ENCODE measurements at regions not wholly inside any gene's neighbourhood (a gene's known extent, or its start where the extent isn't known, plus 50 kb on each side); places are given as distances from the start of the nearest gene placed in this dataset.
"Not testable (repeated sequence)": the region's sequence is repeated elsewhere in the genome, so short reads cannot be mapped to it uniquely, and the experiment has no call there.

DNA sequence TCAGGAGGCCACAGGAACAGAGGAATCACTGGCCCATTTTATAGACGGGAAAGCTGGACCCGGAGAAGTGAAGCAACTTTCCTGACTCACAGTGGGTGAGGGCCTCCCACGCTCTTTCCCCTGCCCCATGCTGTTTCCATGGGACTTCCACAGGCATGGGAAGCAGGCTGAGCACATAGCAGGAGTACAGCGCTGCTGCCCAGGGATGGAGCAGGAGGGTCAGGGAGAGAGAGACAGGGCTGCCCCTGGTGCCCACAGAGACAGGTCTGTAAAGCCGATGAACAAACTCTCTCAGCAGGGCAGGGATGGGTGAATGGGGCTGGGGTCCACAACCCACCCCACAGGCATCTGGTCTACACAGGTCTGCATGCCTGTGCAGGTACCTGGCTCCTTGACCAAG lies 128.1 kb upstream of the SMURF2 start:
- peaks cover 1 to 18% (median 11%) of the 10 kb centered on the region in 4 experiments for H3K36me3 ChIP-seq (ENCODE audit: control insufficient read depth in 4 of 4, insufficient read depth in 4 of 4, low read length in 3 of 4)
- peaks cover 0 to 46% (median 24%) of the 10 kb centered on the region in 4 experiments for H3K4me1 ChIP-seq (ENCODE audit: control extremely low read depth in 1 of 4, control insufficient read depth in 4 of 4, insufficient read depth in 4 of 4, low read length in 3 of 4)
- WGBS (ENCODE audit: insufficient coverage) = 100% methylated on average over 1 of the region's 5 CpGs
- H3K4me3 ChIP-seq (ENCODE audit: control insufficient read depth in 1 of 7, extremely low read depth in 1 of 7, insufficient read depth in 4 of 7, low read depth in 2 of 7, low read length in 6 of 7); CTCF ChIA-PET; H3K9me3 ChIP-seq (ENCODE audit: control extremely low read depth in 1 of 5, control insufficient read depth in 4 of 5, insufficient read depth in 2 of 5, low read depth in 1 of 5, low read length in 4 of 5); POLR2A ChIA-PET; H3K27ac ChIP-seq (ENCODE audit: insufficient read depth in 1 of 2, low read depth in 1 of 2, low read length in 2 of 2, poor library complexity in 1 of 2, severe bottlenecking in 2 of 2); DNase-seq; H3K27me3 ChIP-seq (replicated peaks in 2 of 5; ENCODE audit: control insufficient read depth in 4 of 5, insufficient read depth in 5 of 5, low read length in 4 of 5): not testable (repeated sequence)

DNA sequence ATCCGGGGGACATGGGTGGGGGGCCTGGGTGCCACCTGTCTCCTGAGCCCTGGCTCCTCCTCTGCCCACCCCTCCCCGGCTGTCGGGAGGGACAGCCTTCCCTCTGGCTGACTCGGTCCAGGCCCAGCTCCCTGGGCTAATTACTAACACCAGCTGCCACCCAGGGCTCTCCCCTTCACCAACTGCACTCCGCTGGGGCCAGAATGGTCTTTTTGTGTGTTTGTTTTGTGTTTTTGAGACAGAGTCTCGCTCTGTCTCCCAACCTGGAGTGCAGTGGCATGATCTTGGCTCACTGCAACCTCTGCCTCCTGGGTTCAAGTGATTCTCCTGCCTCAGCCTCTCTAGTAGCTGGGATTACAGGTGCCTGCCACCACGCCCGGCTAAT lies 126.9 kb upstream of the SMURF2 start:
- POLR2A ChIA-PET = interaction anchor here (0.6 kb wide), 1 partner anchor 134 kb away, joined by 4 read pairs; no protein-coding TSS in a partner anchor
- Histone ChIP-seq H3K4me1 (ENCODE audit: control extremely low read depth in 1 of 4, control insufficient read depth in 4 of 4, insufficient read depth in 4 of 4, low read length in 3 of 4) (peaks cover 0 to 36% (median 21%) of the 10 kb centered on the region in 4 experiments), H3K36me3 (ENCODE audit: control insufficient read depth in 4 of 4, insufficient read depth in 4 of 4, low read length in 3 of 4) (peaks cover 2 to 27% (median 15%) of the 10 kb centered on the region in 4 experiments)
- CTCF ChIA-PET; H3K27me3 ChIP-seq (replicated peaks in 2 of 5; ENCODE audit: control insufficient read depth in 4 of 5, insufficient read depth in 5 of 5, low read length in 4 of 5); H3K4me3 ChIP-seq (ENCODE audit: control insufficient read depth in 1 of 7, extremely low read depth in 1 of 7, insufficient read depth in 4 of 7, low read depth in 2 of 7, low read length in 6 of 7); H3K9me3 ChIP-seq (ENCODE audit: control extremely low read depth in 1 of 5, control insufficient read depth in 4 of 5, insufficient read depth in 2 of 5, low read depth in 1 of 5, low read length in 4 of 5); DNase-seq; H3K27ac ChIP-seq (ENCODE audit: insufficient read depth in 1 of 2, low read depth in 1 of 2, low read length in 2 of 2, poor library complexity in 1 of 2, severe bottlenecking in 2 of 2): not testable (repeated sequence)
- 95% methylated on average over 3 of the region's 8 CpGs for WGBS (ENCODE audit: insufficient coverage)

DNA sequence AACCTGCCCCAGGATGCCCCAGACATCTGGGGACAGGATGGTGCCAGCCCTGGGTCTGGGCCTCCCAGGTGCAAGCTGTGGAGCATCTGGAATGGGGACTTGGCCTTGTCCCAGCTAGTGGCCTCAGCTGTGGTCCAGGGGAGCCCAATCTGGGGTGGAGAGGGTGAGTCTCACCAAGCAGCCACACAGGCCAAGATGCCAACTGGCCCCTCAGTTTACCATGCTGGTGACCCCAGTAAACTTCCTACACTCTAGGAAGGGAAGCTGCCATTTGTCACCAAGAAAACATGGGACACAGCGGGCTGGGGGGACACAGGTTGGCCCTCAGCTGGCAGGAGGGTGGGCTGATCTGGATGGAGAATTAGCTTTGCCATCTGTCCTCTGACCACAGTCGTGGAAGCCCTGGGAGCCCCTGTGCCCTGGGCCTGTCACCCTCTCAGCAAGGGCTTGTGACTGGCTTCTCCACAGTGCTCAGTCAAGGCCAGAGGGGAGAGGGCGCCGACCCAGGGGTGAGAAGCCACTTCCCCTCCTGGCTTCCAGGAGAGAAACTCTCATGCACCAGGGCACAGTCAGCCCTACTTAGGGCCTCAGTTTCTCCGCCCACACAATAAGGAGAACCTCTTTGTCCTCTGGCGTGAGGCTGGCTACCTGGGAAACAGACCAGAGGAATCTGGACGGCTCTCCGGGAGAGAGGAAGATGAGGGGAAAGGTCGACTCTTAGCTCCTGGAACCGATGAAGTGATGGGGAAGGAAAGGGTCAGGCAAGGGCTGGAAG lies 126.4 kb upstream of the SMURF2 start:
- no peak for DNase-seq
- WGBS (ENCODE audit: insufficient coverage) = 70% methylated on average over 3 of the region's 10 CpGs
- Histone ChIP-seq H3K9me3 (ENCODE audit: control extremely low read depth in 1 of 5, control insufficient read depth in 4 of 5, insufficient read depth in 2 of 5, low read depth in 1 of 5, low read length in 4 of 5) (no peaks in the 10 kb centered on the region), H3K27me3 (replicated peaks in 2 of 5; ENCODE audit: control insufficient read depth in 4 of 5, insufficient read depth in 5 of 5, low read length in 4 of 5) (no peaks in the 10 kb centered on the region), H3K4me3 (ENCODE audit: control insufficient read depth in 1 of 7, extremely low read depth in 1 of 7, insufficient read depth in 4 of 7, low read depth in 2 of 7, low read length in 6 of 7) (no peak overlapping the region), H3K27ac (ENCODE audit: insufficient read depth in 1 of 2, low read depth in 1 of 2, low read length in 2 of 2, poor library complexity in 1 of 2, severe bottlenecking in 2 of 2) (no peak overlapping the region), H3K4me1 (ENCODE audit: control extremely low read depth in 1 of 4, control insufficient read depth in 4 of 4, insufficient read depth in 4 of 4, low read length in 3 of 4) (peaks cover 0 to 31% (median 16%) of the 10 kb centered on the region in 4 experiments), H3K36me3 (ENCODE audit: control insufficient read depth in 4 of 4, insufficient read depth in 4 of 4, low read length in 3 of 4) (peaks cover 2 to 32% (median 16%) of the 10 kb centered on the region in 4 experiments)
- ChIA-PET CTCF (interaction anchor here (1.6 kb wide), 1 partner anchor 24 kb away, joined by 3 read pairs; no protein-coding TSS in a partner anchor), POLR2A (interaction anchor here (0.6 kb wide), 2 partner anchors 134 to 313 kb away, joined by 4 to 6 read pairs; no protein-coding TSS in a partner anchor)

DNA sequence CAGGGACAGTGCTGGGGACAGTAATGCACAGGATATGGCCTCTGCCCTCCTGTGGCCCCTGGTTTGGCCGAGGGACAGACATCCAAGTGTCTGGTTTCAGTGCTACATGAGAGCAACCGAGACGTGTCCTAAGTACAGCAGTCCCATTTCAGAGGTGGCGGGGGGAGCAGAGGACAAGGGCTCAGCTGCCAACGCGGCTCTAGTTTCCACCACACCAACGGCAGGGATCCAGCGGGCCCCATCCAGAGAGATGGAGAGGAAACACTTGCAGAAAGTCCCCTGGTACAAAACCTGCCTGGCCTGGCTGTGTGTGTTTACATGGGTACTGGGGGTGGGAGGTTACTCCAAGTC lies 125.8 kb upstream of the SMURF2 start:
- Histone ChIP-seq H3K27ac (ENCODE audit: insufficient read depth in 1 of 2, low read depth in 1 of 2, low read length in 2 of 2, poor library complexity in 1 of 2, severe bottlenecking in 2 of 2) (no peak overlapping the region), H3K27me3 (replicated peaks in 2 of 5; ENCODE audit: control insufficient read depth in 4 of 5, insufficient read depth in 5 of 5, low read length in 4 of 5) (no peaks in the 10 kb centered on the region), H3K36me3 (ENCODE audit: control insufficient read depth in 4 of 4, insufficient read depth in 4 of 4, low read length in 3 of 4) (peaks cover 2 to 34% (median 18%) of the 10 kb centered on the region in 4 experiments), H3K4me3 (ENCODE audit: control insufficient read depth in 1 of 7, extremely low read depth in 1 of 7, insufficient read depth in 4 of 7, low read depth in 2 of 7, low read length in 6 of 7) (no peak overlapping the region), H3K4me1 (ENCODE audit: control extremely low read depth in 1 of 4, control insufficient read depth in 4 of 4, insufficient read depth in 4 of 4, low read length in 3 of 4) (peaks cover 0 to 31% (median 12%) of the 10 kb centered on the region in 4 experiments), H3K9me3 (ENCODE audit: control extremely low read depth in 1 of 5, control insufficient read depth in 4 of 5, insufficient read depth in 2 of 5, low read depth in 1 of 5, low read length in 4 of 5) (no peaks in the 10 kb centered on the region)
- no peak for DNase-seq
- ChIA-PET CTCF (interaction anchor here (1.6 kb wide), 1 partner anchor 25 kb away, joined by 3 read pairs; no protein-coding TSS in a partner anchor), POLR2A (interaction anchor here (0.6 kb wide), 1 partner anchor 312 kb away, joined by 6 read pairs; no protein-coding TSS in a partner anchor)
- WGBS (ENCODE audit: insufficient coverage) = 95% methylated on average over 8 of the region's 8 CpGs

DNA sequence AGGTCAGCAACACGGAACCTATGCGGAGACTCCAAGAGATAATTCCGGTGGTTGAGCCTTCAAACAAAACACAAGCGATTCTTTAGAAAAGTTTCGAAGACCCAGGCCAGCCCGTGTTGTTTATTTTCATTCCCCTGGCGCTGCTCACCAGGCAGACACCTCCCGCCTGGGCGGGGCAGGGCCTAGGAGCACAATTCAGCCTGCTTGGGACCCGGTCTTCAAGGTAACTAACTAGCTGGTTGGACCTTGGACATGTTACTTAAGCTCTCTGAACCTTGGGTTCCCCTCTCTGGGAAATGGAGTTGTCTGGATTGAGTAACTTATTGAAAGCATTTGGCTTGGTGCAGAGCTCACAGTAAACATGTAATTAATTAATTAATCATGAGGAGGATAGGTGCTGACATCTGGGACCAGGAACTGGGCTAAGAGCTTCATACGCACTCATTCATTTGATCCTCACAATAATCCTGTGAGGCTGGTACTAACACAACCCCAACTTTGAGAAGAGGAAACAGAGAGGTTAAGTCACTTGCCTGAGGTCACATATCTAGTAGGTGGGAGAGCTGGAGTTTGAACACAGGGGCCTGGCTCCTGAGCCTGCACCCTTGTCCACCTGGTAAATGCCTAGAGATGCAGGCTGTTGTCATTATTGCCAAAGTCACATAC lies 125.3 kb upstream of the SMURF2 start:
- 96% methylated on average over 10 of the region's 11 CpGs for WGBS (ENCODE audit: insufficient coverage)
- H3K4me1 ChIP-seq (ENCODE audit: control extremely low read depth in 1 of 4, control insufficient read depth in 4 of 4, insufficient read depth in 4 of 4, low read length in 3 of 4) = peaks cover 0 to 27% (median 8%) of the 10 kb centered on the region in 4 experiments
- ChIA-PET CTCF (interaction anchor here (1.6 kb wide), 1 partner anchor 25 kb away, joined by 3 read pairs; no protein-coding TSS in a partner anchor), POLR2A (interaction anchor here (0.6 kb wide), 1 partner anchor 312 kb away, joined by 6 read pairs; no protein-coding TSS in a partner anchor)
- no peaks in the 10 kb centered on the region for H3K9me3 ChIP-seq (ENCODE audit: control extremely low read depth in 1 of 5, control insufficient read depth in 4 of 5, insufficient read depth in 2 of 5, low read depth in 1 of 5, low read length in 4 of 5)
- no peak overlapping the region for H3K27ac ChIP-seq (ENCODE audit: insufficient read depth in 1 of 2, low read depth in 1 of 2, low read length in 2 of 2, poor library complexity in 1 of 2, severe bottlenecking in 2 of 2)
- H3K36me3 ChIP-seq (ENCODE audit: control insufficient read depth in 4 of 4, insufficient read depth in 4 of 4, low read length in 3 of 4) = peaks cover 2 to 34% (median 18%) of the 10 kb centered on the region in 4 experiments
- no peak for DNase-seq
- H3K27me3 ChIP-seq (replicated peaks in 2 of 5; ENCODE audit: control insufficient read depth in 4 of 5, insufficient read depth in 5 of 5, low read length in 4 of 5) = no peaks in the 10 kb centered on the region
- H3K4me3 ChIP-seq (ENCODE audit: control insufficient read depth in 1 of 7, extremely low read depth in 1 of 7, insufficient read depth in 4 of 7, low read depth in 2 of 7, low read length in 6 of 7) = no peak overlapping the region

DNA sequence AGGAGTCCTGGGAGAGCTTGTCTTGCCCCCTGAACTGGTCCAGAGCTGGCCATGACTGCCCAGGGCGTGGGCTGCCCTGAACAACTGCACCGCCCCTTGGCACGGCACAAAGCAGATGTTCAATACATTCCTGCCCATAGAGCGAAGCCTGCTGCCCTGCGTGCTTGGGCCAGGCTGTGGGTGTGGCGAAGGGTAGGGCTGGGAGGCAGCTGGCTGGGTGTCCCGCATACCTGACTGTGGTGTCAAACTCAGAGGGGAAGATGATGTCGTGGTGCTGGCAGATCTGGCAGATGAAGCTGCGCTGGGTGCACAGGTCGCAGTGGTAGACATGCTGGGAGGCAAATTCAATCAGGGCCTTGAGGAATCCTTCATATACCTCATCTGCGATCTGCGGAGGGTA lies 124.2 kb upstream of the SMURF2 start:
- 100% methylated on average over 9 of the region's 12 CpGs for WGBS (ENCODE audit: insufficient coverage)
- no peak for DNase-seq
- H3K9me3 ChIP-seq (ENCODE audit: control extremely low read depth in 1 of 5, control insufficient read depth in 4 of 5, insufficient read depth in 2 of 5, low read depth in 1 of 5, low read length in 4 of 5) = no peaks in the 10 kb centered on the region
- CTCF ChIA-PET = no interaction called here
- no peak overlapping the region for H3K4me3 ChIP-seq (ENCODE audit: control insufficient read depth in 1 of 7, extremely low read depth in 1 of 7, insufficient read depth in 4 of 7, low read depth in 2 of 7, low read length in 6 of 7)
- H3K36me3 ChIP-seq (ENCODE audit: control insufficient read depth in 4 of 4, insufficient read depth in 4 of 4, low read length in 3 of 4) = peaks cover 2 to 33% (median 18%) of the 10 kb centered on the region in 4 experiments
- no peaks in the 10 kb centered on the region for H3K27me3 ChIP-seq (replicated peaks in 2 of 5; ENCODE audit: control insufficient read depth in 4 of 5, insufficient read depth in 5 of 5, low read length in 4 of 5)
- no peak overlapping the region for H3K27ac ChIP-seq (ENCODE audit: insufficient read depth in 1 of 2, low read depth in 1 of 2, low read length in 2 of 2, poor library complexity in 1 of 2, severe bottlenecking in 2 of 2)
- POLR2A ChIA-PET = no interaction called here
- peaks cover 0 to 28% (median 9%) of the 10 kb centered on the region in 4 experiments for H3K4me1 ChIP-seq (ENCODE audit: control extremely low read depth in 1 of 4, control insufficient read depth in 4 of 4, insufficient read depth in 4 of 4, low read length in 3 of 4)

DNA sequence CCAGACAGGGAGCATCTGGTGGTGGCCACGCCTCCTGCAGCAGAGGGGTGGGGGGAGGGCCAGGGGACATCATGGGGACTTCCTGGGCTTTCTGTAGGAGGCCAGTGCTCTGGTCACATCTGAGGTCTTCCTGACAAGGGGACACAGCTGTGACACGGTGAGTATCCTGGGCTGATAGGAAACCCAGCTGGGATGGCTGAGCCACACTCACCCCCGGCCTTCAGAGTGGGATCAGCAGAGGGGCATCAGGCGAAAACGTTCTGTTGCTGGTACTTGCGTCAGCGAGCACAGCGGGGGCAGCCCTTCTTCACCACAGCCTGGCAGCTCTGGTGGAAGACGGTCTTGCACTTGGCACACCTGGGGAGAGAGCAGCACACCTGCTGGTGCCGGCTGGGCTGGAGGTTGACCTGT lies 122.9 kb upstream of the SMURF2 start:
- Histone ChIP-seq H3K4me3 (ENCODE audit: control insufficient read depth in 1 of 7, extremely low read depth in 1 of 7, insufficient read depth in 4 of 7, low read depth in 2 of 7, low read length in 6 of 7) (no peak overlapping the region), H3K36me3 (ENCODE audit: control insufficient read depth in 4 of 4, insufficient read depth in 4 of 4, low read length in 3 of 4) (peaks cover 2 to 33% (median 17%) of the 10 kb centered on the region in 4 experiments), H3K27ac (ENCODE audit: insufficient read depth in 1 of 2, low read depth in 1 of 2, low read length in 2 of 2, poor library complexity in 1 of 2, severe bottlenecking in 2 of 2) (no peak overlapping the region), H3K27me3 (replicated peaks in 2 of 5; ENCODE audit: control insufficient read depth in 4 of 5, insufficient read depth in 5 of 5, low read length in 4 of 5) (peaks cover 0 to 10% (median 0%) of the 10 kb centered on the region in 5 experiments), H3K4me1 (ENCODE audit: control extremely low read depth in 1 of 4, control insufficient read depth in 4 of 4, insufficient read depth in 4 of 4, low read length in 3 of 4) (peaks cover 0 to 35% (median 20%) of the 10 kb centered on the region in 4 experiments), H3K9me3 (ENCODE audit: control extremely low read depth in 1 of 5, control insufficient read depth in 4 of 5, insufficient read depth in 2 of 5, low read depth in 1 of 5, low read length in 4 of 5) (no peaks in the 10 kb centered on the region)
- DNase-seq = no peak
- POLR2A ChIA-PET = no interaction called here
- CTCF ChIA-PET = no interaction called here
- over 99% methylated on average over 9 of the region's 10 CpGs for WGBS (ENCODE audit: insufficient coverage)

Data from common myeloid progenitor, CD34-positive (primary cell).